HCT116 (cell line): ENCODE measurements at regions not wholly inside any gene's neighbourhood (a gene's known extent, or its start where the extent isn't known, plus 50 kb on each side); places are given as distances from the start of the nearest gene placed in this dataset.

Source experiments
- ATAC-seq: fragments of 200-7000 bp; cut with Tn5 transposase; 2 replicates; pipeline ENCODE4 v1.9.1; 2020; ENCODE audit warnings: mild to moderate bottlenecking, moderate library complexity
- BruUV-seq: library from RNA; stranded (reverse); fragments of 400-500 nt; replicated peaks from 2 replicates; lab custom pipeline; 2021; lab: Mats Ljungman, UMichigan
- CTCF ChIA-PET: fragments of 300-600 bp; sonication (Branson Sonifier 250); formaldehyde crosslinking; loops from one replicate; lab custom pipeline; 2021; ENCODE audit warnings: antibody characterized with exemption; lab: Charles Lee
- POLR2A ChIA-PET: fragments of 300-600, 350-600 bp; sonication (Branson Sonifier 250); formaldehyde crosslinking; loops from one replicate; lab custom pipeline; 2021; ENCODE audit warnings: antibody characterized with exemption; lab: Charles Lee
- RAD21 ChIA-PET, 2 experiments: fragments of 300-600 bp; sonication (Branson Sonifier 250); formaldehyde crosslinking; loops; one replicate each; lab custom pipeline; 2023; ENCODE audit warnings: low total read pairs in 2 of 2; ENCODE audit not compliant: uncharacterized antibody in 2 of 2, unreplicated experiment in 2 of 2, low non-redundant PET in 1 of 2; lab: Charles Lee
- DNase-seq: peaks from one replicate; pipeline ENCODE4 v3.0.0-alpha.2; 2010; ENCODE audit warnings: low read depth, low spot score
- H2AFZ ChIP-seq: fragments of 200-600 bp; shearing (Covaris generic), sonication (generic); 2 replicates; pipeline ENCODE4 v1.6.1; 2017; ENCODE audit warnings: low read depth, mixed run types, mixed read lengths, antibody characterized with exemption, low read length; ENCODE audit not compliant: poor library complexity, severe bottlenecking
- H3K27ac ChIP-seq: 2 replicates; pipeline ENCODE4 v1.5.1; 2012; ENCODE audit warnings: low read depth, low read length
- H3K27me3 ChIP-seq: fragments of 200-600 bp; sonication (generic); 2 replicates; pipeline ENCODE4 v1.6.1; 2016; ENCODE audit warnings: mixed run types, low read length, mixed read lengths; ENCODE audit not compliant: insufficient read depth
- H3K36me3 ChIP-seq, 2 experiments: fragments of 200-500 bp in 1 of 2; fragments of 200-600 bp in 1 of 2; sonication (Bioruptor generic) in 1 of 2; sonication (generic) in 1 of 2; 2 replicates each; pipeline versions ENCODE4 v1.5.1 to v1.6.1; 2014 to 2016; ENCODE audit warnings: low read length in 2 of 2, inconsistent platforms in 1 of 2, mixed read lengths in 1 of 2, mixed run types in 1 of 2; ENCODE audit not compliant: insufficient read depth in 2 of 2, control insufficient read depth in 1 of 2
- H3K4me1 ChIP-seq, 2 experiments: fragments of 200-600 bp in 1 of 2; sonication (generic) in 1 of 2; 2 replicates each; pipeline versions ENCODE4 v1.5.1 to v1.6.1; 2012 to 2017; ENCODE audit warnings: low read length in 2 of 2, inconsistent platforms in 1 of 2, mild to moderate bottlenecking in 1 of 2, mixed read lengths in 1 of 2, mixed run types in 1 of 2, moderate library complexity in 1 of 2; ENCODE audit not compliant: insufficient read depth in 2 of 2, control insufficient read depth in 1 of 2
- H3K4me2 ChIP-seq: fragments of 200-600 bp; sonication (generic); 2 replicates; pipeline ENCODE4 v1.6.1; 2017; ENCODE audit warnings: mixed run types, low read length, mixed read lengths
- H3K4me3 ChIP-seq, 2 experiments: fragments of 200-600 bp in 1 of 2; sonication (generic) in 1 of 2; replicated peaks in 1 of 2; 2 replicates each; pipeline ENCODE4 v1.5.1; 2011 to 2016; ENCODE audit warnings: low read length in 2 of 2, control low read depth in 1 of 2, low read depth in 1 of 2, mild to moderate bottlenecking in 1 of 2, mixed read lengths in 1 of 2, mixed run types in 1 of 2
- H3K79me2 ChIP-seq: fragments of 200-600 bp; sonication (generic); 2 replicates; pipeline ENCODE4 v1.6.1; 2017; ENCODE audit warnings: mild to moderate bottlenecking, mixed run types, low read length, moderate library complexity, mixed read lengths; ENCODE audit not compliant: insufficient read depth
- H3K9ac ChIP-seq: fragments of 200-600 bp; sonication (generic); 2 replicates; pipeline ENCODE4 v1.6.1; 2016; ENCODE audit warnings: low read length, mixed read lengths
- H3K9me2 ChIP-seq: fragments of 200-600 bp; sonication (generic), shearing (Covaris generic); 2 replicates; pipeline ENCODE4 v1.6.1; 2017; ENCODE audit warnings: mixed run types, mild to moderate bottlenecking, moderate library complexity; ENCODE audit not compliant: insufficient read depth
- H3K9me3 ChIP-seq, 2 experiments: fragments of 200-500 bp in 1 of 2; fragments of 200-600 bp in 1 of 2; sonication (Bioruptor generic) in 1 of 2; sonication (generic) in 1 of 2; 2 replicates each; pipeline ENCODE4 v1.6.1; 2014 to 2017; ENCODE audit warnings: low read length in 2 of 2, mixed read lengths in 2 of 2, inconsistent platforms in 1 of 2, low read depth in 1 of 2, mild to moderate bottlenecking in 1 of 2, mixed run types in 1 of 2, moderate library complexity in 1 of 2; ENCODE audit not compliant: control insufficient read depth in 1 of 2, insufficient read depth in 1 of 2
- H4K20me1 ChIP-seq: fragments of 200-600 bp; sonication (generic), shearing (Covaris generic); 2 replicates; pipeline ENCODE4 v1.6.1; 2017; ENCODE audit warnings: mixed run types, mild to moderate bottlenecking, moderate library complexity; ENCODE audit not compliant: insufficient read depth
- CBX3 ChIP-seq: IDR thresholded peaks from 2 replicates; pipeline ENCODE4 v1.6.1; 2012; ENCODE audit warnings: low read depth
- EGR1 ChIP-seq: IDR thresholded peaks from 2 replicates; pipeline ENCODE4 v1.6.1; 2012; ENCODE audit warnings: low read depth
- ELF1 ChIP-seq: IDR thresholded peaks from 2 replicates; pipeline ENCODE4 v1.6.1; 2012; ENCODE audit warnings: low read depth, borderline replicate concordance
- EZH2phosphoT487 ChIP-seq: fragments of 200-600 bp; IDR thresholded peaks from 2 replicates; pipeline ENCODE4 v1.6.1; 2018; ENCODE audit warnings: antibody characterized with exemption, borderline replicate concordance
- FOSL1 ChIP-seq: IDR thresholded peaks from 2 replicates; pipeline ENCODE4 v1.6.1; 2012; ENCODE audit warnings: low read depth
- POLR2AphosphoS5 ChIP-seq: IDR thresholded peaks from 2 replicates; pipeline ENCODE4 v1.6.1; 2011; ENCODE audit warnings: mild to moderate bottlenecking, low read depth, low read length, moderate library complexity
- SIN3A ChIP-seq: IDR thresholded peaks from 2 replicates; pipeline ENCODE4 v1.6.1; 2012; ENCODE audit warnings: low read depth
- SP1 ChIP-seq: IDR thresholded peaks from 2 replicates; pipeline ENCODE4 v1.6.1; 2012; ENCODE audit warnings: low read depth
- SRF ChIP-seq: IDR thresholded peaks from 2 replicates; pipeline ENCODE4 v1.6.1; 2012; ENCODE audit warnings: low read depth
- YY1 ChIP-seq: IDR thresholded peaks from 2 replicates; pipeline ENCODE4 v1.6.1; 2011; ENCODE audit warnings: low read length, low read depth, moderate library complexity, mild to moderate bottlenecking; ENCODE audit not compliant: insufficient replicate concordance; ENCODE audit errors: extremely low read depth
- intact Hi-C: fragments of 100-400 bp; cut with micrococcal nuclease; formaldehyde crosslinking; loops from 2 replicates; pipeline ENCODE4 v1.10.0; 2022
- TF ChIP-seq, protein P1 (sequence below): IDR thresholded peaks from 2 replicates; pipeline ENCODE4 v1.6.1; 2012; ENCODE audit warnings: low read depth
- TF ChIP-seq, protein P2 (sequence below): IDR thresholded peaks from 2 replicates; pipeline ENCODE4 v1.6.1; 2011; ENCODE audit warnings: mild to moderate bottlenecking, low read length, moderate library complexity; ENCODE audit not compliant: insufficient replicate concordance; ENCODE audit errors: extremely low read depth

DNA sequence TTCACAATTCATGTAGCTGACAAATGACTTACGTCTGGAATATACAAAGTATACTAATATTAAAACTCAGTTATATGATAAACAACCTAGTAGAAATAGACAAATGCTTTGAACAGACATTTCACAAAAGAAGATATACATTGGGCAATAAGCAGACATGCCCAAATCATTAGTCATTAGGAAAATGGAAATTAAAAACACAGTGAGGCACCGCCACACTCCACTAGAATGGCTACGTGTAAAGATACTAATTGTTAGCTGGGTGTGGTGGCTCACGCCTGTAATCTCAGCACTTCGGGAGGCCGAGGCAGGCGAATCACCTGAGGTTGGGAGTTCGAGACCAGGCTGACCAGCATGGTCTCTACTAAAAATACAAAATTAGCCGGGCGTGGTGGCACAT, 248.9 kb upstream of the TMEM132C start:
- no peaks in the 10 kb centered on the region for H3K36me3 ChIP-seq
- ChIA-PET POLR2A (no interaction called here), RAD21 (no interaction called here)

DNA sequence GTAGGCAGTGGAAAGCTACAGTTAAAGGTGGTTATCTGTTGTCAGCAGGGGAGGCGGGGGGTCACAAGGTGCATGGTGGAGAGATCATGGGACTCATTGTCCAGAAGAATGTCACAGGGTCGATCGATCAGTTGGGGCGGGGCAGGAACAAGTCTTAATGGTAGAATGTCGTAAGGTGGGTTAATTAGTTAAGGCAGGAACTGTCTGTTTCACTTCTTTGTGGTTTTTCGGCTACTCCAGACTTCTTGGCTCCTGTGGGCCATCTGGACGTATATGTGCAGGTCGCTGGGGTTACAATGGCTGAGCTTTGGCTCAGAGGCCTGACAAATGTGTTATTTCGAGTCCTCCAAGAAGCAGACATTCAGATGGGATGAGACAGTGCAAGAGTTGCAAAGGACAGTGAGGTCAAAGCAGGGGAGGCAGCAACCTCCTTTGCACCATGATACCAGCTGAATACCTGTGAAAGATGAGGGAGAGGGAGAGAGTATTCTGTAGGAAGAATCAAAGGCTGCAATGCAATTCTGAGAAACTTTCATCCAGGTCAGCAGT, 246.9 kb upstream of the TMEM132C start:
- Histone ChIP-seq H3K27ac (no peak overlapping the region), H3K9ac (no peak overlapping the region), H3K9me2 (no peaks in the 10 kb centered on the region), H3K4me3 (no peak overlapping the region), H3K79me2 (no peaks in the 10 kb centered on the region), H2AFZ (no peak overlapping the region), H4K20me1 (no peaks in the 10 kb centered on the region), H3K9me3 (peaks cover 0 to 13% of the 10 kb centered on the region in 2 experiments; a peak in 2 of 4 replicates), H3K36me3 (no peaks in the 10 kb centered on the region), H3K27me3 (no peaks in the 10 kb centered on the region), H3K4me1 (no peaks in the 10 kb centered on the region), H3K4me2 (no peak overlapping the region)
- no TSS peak for BruUV-seq
- TF ChIP-seq, protein P1, sequence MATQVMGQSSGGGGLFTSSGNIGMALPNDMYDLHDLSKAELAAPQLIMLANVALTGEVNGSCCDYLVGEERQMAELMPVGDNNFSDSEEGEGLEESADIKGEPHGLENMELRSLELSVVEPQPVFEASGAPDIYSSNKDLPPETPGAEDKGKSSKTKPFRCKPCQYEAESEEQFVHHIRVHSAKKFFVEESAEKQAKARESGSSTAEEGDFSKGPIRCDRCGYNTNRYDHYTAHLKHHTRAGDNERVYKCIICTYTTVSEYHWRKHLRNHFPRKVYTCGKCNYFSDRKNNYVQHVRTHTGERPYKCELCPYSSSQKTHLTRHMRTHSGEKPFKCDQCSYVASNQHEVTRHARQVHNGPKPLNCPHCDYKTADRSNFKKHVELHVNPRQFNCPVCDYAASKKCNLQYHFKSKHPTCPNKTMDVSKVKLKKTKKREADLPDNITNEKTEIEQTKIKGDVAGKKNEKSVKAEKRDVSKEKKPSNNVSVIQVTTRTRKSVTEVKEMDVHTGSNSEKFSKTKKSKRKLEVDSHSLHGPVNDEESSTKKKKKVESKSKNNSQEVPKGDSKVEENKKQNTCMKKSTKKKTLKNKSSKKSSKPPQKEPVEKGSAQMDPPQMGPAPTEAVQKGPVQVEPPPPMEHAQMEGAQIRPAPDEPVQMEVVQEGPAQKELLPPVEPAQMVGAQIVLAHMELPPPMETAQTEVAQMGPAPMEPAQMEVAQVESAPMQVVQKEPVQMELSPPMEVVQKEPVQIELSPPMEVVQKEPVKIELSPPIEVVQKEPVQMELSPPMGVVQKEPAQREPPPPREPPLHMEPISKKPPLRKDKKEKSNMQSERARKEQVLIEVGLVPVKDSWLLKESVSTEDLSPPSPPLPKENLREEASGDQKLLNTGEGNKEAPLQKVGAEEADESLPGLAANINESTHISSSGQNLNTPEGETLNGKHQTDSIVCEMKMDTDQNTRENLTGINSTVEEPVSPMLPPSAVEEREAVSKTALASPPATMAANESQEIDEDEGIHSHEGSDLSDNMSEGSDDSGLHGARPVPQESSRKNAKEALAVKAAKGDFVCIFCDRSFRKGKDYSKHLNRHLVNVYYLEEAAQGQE = no peak
- TF ChIP-seq POLR2AphosphoS5 (no peak), ELF1 (no peak), EZH2phosphoT487 (no peak), SRF (no peak), EGR1 (no peak), CBX3 (no peak)
- intact Hi-C loops = no loop called here
- CTCF ChIA-PET = no interaction called here
- RAD21 ChIA-PET = no interaction called here
- POLR2A ChIA-PET = no interaction called here
- ATAC-seq (no peak), DNase-seq (no peak)

More for the DNA sequence above, 248.9 kb upstream of the TMEM132C start:
- Histone ChIP-seq H3K9me3 (peaks cover 0 to 9% of the 10 kb centered on the region in 2 experiments; a peak in 2 of 4 replicates), H3K9me2 (no peaks in the 10 kb centered on the region), H3K9ac (no peak overlapping the region), H2AFZ (no peak overlapping the region), H3K4me3 (no peak overlapping the region), H4K20me1 (no peaks in the 10 kb centered on the region), H3K27me3 (no peaks in the 10 kb centered on the region), H3K4me2 (no peak overlapping the region), H3K4me1 (no peaks in the 10 kb centered on the region), H3K27ac (no peak overlapping the region), H3K79me2 (no peaks in the 10 kb centered on the region)
- ATAC-seq (no peak), DNase-seq (no peak)
- no TSS peak for BruUV-seq
- intact Hi-C loops = no loop called here
- CTCF ChIA-PET = no interaction called here
- no peak for TF ChIP-seq EGR1
- no peak for TF ChIP-seq SIN3A
- TF ChIP-seq, protein P2, sequence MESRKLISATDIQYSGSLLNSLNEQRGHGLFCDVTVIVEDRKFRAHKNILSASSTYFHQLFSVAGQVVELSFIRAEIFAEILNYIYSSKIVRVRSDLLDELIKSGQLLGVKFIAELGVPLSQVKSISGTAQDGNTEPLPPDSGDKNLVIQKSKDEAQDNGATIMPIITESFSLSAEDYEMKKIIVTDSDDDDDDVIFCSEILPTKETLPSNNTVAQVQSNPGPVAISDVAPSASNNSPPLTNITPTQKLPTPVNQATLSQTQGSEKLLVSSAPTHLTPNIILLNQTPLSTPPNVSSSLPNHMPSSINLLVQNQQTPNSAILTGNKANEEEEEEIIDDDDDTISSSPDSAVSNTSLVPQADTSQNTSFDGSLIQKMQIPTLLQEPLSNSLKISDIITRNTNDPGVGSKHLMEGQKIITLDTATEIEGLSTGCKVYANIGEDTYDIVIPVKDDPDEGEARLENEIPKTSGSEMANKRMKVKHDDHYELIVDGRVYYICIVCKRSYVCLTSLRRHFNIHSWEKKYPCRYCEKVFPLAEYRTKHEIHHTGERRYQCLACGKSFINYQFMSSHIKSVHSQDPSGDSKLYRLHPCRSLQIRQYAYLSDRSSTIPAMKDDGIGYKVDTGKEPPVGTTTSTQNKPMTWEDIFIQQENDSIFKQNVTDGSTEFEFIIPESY = no peak
- TF ChIP-seq FOSL1 = no peak
- TF ChIP-seq SP1 = no peak
- TF ChIP-seq YY1 = no peak
- no peak for TF ChIP-seq SRF
- no peak for TF ChIP-seq EZH2phosphoT487
